ENCODE measurements at regions not wholly inside any gene's neighbourhood (a gene's known extent, or its start where the extent isn't known, plus 50 kb on each side); places are given as distances from the start of the nearest gene placed in this dataset.

DNA sequence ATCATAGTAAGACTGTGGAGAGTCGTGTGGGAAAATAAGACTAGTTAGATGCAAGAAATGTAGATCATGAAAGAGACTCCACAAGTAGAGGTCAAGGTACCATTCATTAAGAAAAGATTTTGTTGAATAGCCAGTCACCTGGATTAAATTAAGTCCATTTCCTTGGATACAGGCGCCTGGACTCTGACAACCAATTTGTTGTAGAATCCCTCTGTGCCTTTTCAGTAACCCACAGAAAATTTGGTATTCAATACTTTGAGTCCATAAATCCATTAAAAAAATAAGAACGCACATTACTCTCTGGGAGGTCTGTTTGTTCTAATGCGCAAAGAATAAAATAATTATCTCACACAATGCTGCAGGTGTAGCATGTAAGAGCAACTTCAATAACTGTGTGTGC lies 469.4 kb downstream of the KLF12 start:
- H3K27ac ChIP-seq = no peak overlapping the region
- intact Hi-C loops (cut with DNase I) = no loop called here
- H3K9ac ChIP-seq (ENCODE audit: low read depth in 2 of 2, low read length in 2 of 2) = no peak overlapping the region
- no peaks in the 10 kb centered on the region for H3K4me1 ChIP-seq
- TF ChIP-seq, protein P1, sequence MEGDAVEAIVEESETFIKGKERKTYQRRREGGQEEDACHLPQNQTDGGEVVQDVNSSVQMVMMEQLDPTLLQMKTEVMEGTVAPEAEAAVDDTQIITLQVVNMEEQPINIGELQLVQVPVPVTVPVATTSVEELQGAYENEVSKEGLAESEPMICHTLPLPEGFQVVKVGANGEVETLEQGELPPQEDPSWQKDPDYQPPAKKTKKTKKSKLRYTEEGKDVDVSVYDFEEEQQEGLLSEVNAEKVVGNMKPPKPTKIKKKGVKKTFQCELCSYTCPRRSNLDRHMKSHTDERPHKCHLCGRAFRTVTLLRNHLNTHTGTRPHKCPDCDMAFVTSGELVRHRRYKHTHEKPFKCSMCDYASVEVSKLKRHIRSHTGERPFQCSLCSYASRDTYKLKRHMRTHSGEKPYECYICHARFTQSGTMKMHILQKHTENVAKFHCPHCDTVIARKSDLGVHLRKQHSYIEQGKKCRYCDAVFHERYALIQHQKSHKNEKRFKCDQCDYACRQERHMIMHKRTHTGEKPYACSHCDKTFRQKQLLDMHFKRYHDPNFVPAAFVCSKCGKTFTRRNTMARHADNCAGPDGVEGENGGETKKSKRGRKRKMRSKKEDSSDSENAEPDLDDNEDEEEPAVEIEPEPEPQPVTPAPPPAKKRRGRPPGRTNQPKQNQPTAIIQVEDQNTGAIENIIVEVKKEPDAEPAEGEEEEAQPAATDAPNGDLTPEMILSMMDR (IDR thresholded peaks at IDR 0.05) = no peak
- H3K27me3 ChIP-seq = no peaks in the 10 kb centered on the region
- no peak overlapping the region for H3K4me3 ChIP-seq
- H3K9me3 ChIP-seq = no peaks in the 10 kb centered on the region
- DNase-seq = no peak
- no peaks in the 10 kb centered on the region for H3K36me3 ChIP-seq

DNA sequence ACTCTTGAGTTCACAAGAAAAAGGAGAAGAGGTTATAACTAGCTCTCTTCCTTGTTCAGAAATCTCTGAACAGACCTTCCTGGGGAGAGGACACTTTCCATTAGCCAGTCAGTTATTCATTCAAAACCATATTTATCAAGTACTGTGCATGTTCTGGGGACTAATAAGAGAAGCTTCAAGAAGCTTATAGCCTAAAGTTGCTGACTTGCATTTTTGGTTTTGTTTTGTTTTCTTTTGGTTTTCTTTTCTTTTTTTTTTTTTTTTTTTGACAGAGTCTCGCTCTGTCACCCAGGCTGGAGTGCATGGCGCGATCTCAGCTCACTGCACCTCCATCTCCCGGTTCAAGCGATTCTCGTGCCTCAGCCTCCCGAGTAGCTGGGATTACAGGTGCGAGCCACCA lies 471.4 kb downstream of the KLF12 start:
- H3K4me1 ChIP-seq = no peaks in the 10 kb centered on the region
- intact Hi-C loops (cut with DNase I) = no loop called here

DNA sequence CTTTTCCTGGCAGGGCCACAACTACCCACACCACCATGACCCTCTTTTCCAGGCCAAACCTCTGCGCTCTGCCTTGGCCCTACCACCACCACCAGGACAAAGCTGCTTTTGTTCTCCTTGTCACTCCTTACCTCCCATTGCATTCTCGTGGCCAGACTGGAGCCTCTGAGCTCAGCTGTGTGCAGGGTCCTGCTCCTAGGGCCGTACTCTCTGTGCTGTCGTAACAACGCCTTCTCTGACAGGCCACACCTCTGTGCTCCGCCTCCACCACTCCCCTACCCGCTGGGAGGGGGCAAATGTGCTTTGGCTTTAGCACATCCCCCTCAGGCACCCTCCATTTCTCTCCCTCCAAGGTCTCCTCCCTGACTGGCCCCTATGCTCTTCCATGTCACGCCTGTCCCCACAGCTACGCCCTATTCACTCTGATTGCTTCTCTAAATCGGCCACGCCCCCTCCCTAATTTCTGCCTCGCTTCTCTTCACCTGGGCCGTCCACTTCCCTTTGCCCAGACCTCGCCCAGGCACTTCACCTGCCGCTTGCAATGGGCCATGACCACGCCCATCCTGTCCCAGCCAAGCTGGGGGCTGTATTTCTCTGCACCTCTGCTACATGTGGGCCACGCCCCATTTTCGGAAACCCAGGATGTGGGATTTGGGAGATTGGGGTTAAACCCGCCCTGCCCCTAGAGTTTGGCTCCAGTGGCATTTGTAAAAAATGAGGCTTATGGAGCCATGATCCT lies 472.3 kb downstream of the KLF12 start:
- TF ChIP-seq, protein P1 (IDR thresholded peaks at IDR 0.05) = no peak

More for the DNA sequence above, 471.4 kb downstream of the KLF12 start:
- no peak overlapping the region for H3K9ac ChIP-seq (ENCODE audit: low read depth in 2 of 2, low read length in 2 of 2)
- no peak overlapping the region for H3K27ac ChIP-seq
- DNase-seq = no peak
- no peak overlapping the region for H3K4me3 ChIP-seq
- no peaks in the 10 kb centered on the region for H3K36me3 ChIP-seq
- no peaks in the 10 kb centered on the region for H3K27me3 ChIP-seq
- no peaks in the 10 kb centered on the region for H3K9me3 ChIP-seq
- TF ChIP-seq, protein P1 (IDR thresholded peaks at IDR 0.05) = no peak

DNA sequence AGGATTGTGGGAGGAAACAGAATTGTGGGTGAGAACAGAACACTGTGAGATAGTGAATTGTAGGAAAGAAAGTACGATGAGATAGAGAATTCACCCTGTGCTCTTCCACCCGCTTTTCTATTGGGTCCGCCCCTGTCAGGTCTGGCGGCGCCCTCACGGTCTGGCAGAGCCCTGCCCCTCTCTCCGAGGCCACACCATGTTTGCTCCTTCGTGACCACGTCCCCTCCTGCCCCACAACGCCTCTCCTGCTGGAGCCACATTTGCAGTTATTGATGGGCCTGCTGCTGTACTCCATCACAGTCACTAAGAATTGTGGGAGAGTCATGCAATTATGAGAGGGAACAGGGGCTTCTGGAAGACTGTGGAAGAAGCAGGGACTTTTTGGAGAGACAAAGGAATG lies 473.1 kb downstream of the KLF12 start:
- Histone ChIP-seq H3K27me3 (no peaks in the 10 kb centered on the region), H3K4me1 (no peaks in the 10 kb centered on the region), H3K27ac (no peak overlapping the region), H3K36me3 (no peaks in the 10 kb centered on the region), H3K9me3 (no peaks in the 10 kb centered on the region), H3K9ac (ENCODE audit: low read depth in 2 of 2, low read length in 2 of 2) (no peak overlapping the region), H3K4me3 (no peak overlapping the region)
- no peak for DNase-seq
- TF ChIP-seq, protein P1 (IDR thresholded peaks at IDR 0.05) = no peak
- intact Hi-C loops (cut with DNase I) = no loop called here

More for the DNA sequence above, 472.3 kb downstream of the KLF12 start:
- Histone ChIP-seq H3K9ac (ENCODE audit: low read depth in 2 of 2, low read length in 2 of 2) (no peak overlapping the region), H3K36me3 (no peaks in the 10 kb centered on the region), H3K4me3 (no peak overlapping the region), H3K9me3 (no peaks in the 10 kb centered on the region), H3K27me3 (no peaks in the 10 kb centered on the region), H3K27ac (no peak overlapping the region), H3K4me1 (no peaks in the 10 kb centered on the region)
- intact Hi-C loops (cut with DNase I) = no loop called here
- DNase-seq = no peak

DNA sequence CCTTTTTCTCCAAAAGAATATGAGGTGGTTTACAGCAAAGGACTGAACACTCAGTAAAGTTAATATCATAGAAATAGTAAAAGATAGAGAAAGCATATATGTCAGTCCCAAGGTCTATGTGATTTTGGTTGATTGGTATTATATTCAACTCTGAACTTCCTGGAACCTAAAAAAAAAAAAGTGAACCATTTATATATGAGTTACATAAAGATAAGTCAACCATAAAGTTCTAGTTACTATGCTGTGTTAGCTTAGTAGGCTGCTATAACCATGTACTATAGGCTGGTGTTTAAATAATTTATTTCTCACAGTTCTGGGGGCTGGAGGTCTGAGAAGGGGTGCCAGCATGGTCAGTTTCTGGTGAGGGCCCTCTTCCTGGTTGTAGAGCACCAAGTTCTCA lies 475.6 kb downstream of the KLF12 start:
- TF ChIP-seq, protein P1 (IDR thresholded peaks at IDR 0.05) = no peak
- Histone ChIP-seq H3K4me3 (no peak overlapping the region), H3K9me3 (no peaks in the 10 kb centered on the region), H3K4me1 (no peaks in the 10 kb centered on the region), H3K27me3 (no peaks in the 10 kb centered on the region), H3K27ac (peak overlapping the region; percentile 47), H3K9ac (ENCODE audit: low read depth in 2 of 2, low read length in 2 of 2) (no peak overlapping the region), H3K36me3 (no peaks in the 10 kb centered on the region)
- intact Hi-C loops (cut with DNase I) = no loop called here
- no peak for DNase-seq

Data from colonic mucosa (tissue), 4 donors.